HepG2 (cell line): ENCODE measurements at regions not wholly inside any gene's neighbourhood (a gene's known extent, or its start where the extent isn't known, plus 50 kb on each side); places are given as distances from the start of the nearest gene placed in this dataset.

Experiments used
- ADNP ChIP-seq: sonication (generic); formaldehyde crosslinking; IDR thresholded peaks from 2 replicates; pipeline ENCODE4 v1.4.0; 2020; ENCODE audit warnings: missing genetic modification reagents
- CTCF ChIP-seq: sonication (generic); formaldehyde crosslinking; IDR thresholded peaks from 2 replicates; pipeline ENCODE4 v1.5.0; 2020; ENCODE audit warnings: mild to moderate bottlenecking, missing genetic modification reagents, moderate library complexity
- FOXA1 ChIP-seq, 2 experiments: fragments of 450-650 bp in 1 of 2; sonication (generic) in 1 of 2; formaldehyde crosslinking in 1 of 2; IDR thresholded peaks; 2 replicates each; pipeline versions ENCODE4 v1.4.0 to v1.6.1; 2016 to 2020; ENCODE audit warnings: missing genetic modification reagents in 1 of 2
- FOXO1 ChIP-seq: sonication (generic); formaldehyde crosslinking; IDR thresholded peaks from 2 replicates; pipeline ENCODE4 v1.4.0; 2020; ENCODE audit warnings: missing genetic modification reagents
- HNF1A ChIP-seq, 2 experiments: sonication (generic) in 1 of 2; formaldehyde crosslinking in 1 of 2; IDR thresholded peaks; 2 replicates each; pipeline versions ENCODE4 v1.4.0 to v1.6.1; 2016 to 2020; ENCODE audit warnings: borderline replicate concordance in 1 of 2, low read depth in 1 of 2, mild to moderate bottlenecking in 1 of 2, missing genetic modification reagents in 1 of 2
- JDP2 ChIP-seq: sonication (generic); formaldehyde crosslinking; IDR thresholded peaks from 2 replicates; pipeline ENCODE4 v1.8.1; 2022; ENCODE audit warnings: missing genetic modification reagents, borderline replicate concordance
- MIER3 ChIP-seq: IDR thresholded peaks from 2 replicates; pipeline ENCODE4 v1.6.1; 2016; ENCODE audit warnings: missing compliant biosample characterization, borderline replicate concordance
- MTF2 ChIP-seq: sonication (generic); formaldehyde crosslinking; IDR thresholded peaks from 2 replicates; pipeline ENCODE4 v1.5.0; 2020; ENCODE audit warnings: missing genetic modification reagents, borderline replicate concordance
- RFXANK ChIP-seq: IDR thresholded peaks from 2 replicates; pipeline ENCODE4 v1.6.1; 2016
- SALL1 ChIP-seq: sonication (generic); formaldehyde crosslinking; IDR thresholded peaks from 2 replicates; pipeline ENCODE4 v1.8.0; 2022; ENCODE audit warnings: mild to moderate bottlenecking, missing genetic modification reagents
- TEAD3 ChIP-seq: optimal IDR thresholded peaks from 2 replicates; pipeline ENCODE3; 2016; ENCODE audit warnings: borderline replicate concordance
- TEF ChIP-seq: sonication (generic); formaldehyde crosslinking; IDR thresholded peaks from 2 replicates; pipeline ENCODE4 v1.5.0; 2020; ENCODE audit warnings: missing genetic modification reagents
- TGIF2 ChIP-seq: IDR thresholded peaks from 2 replicates; pipeline ENCODE4 v1.6.1; 2016; ENCODE audit warnings: control low read depth, missing compliant biosample characterization
- U2AF1 ChIP-seq: fragments of 200-400 bp; formaldehyde crosslinking; optimal IDR thresholded peaks from 2 replicates; pipeline ENCODE3; 2017; ENCODE audit warnings: mild to moderate bottlenecking, low read depth, low read length
- ZBTB42 ChIP-seq: sonication (generic); formaldehyde crosslinking; IDR thresholded peaks from 2 replicates; pipeline ENCODE4 v1.5.0; 2020; ENCODE audit warnings: mild to moderate bottlenecking, missing genetic modification reagents
- ZBTB8A ChIP-seq: sonication (generic); formaldehyde crosslinking; IDR thresholded peaks from 2 replicates; pipeline ENCODE4 v1.4.0; 2020; ENCODE audit warnings: mild to moderate bottlenecking, low read depth, missing genetic modification reagents, borderline replicate concordance
- ZFYVE20 ChIP-seq: sonication (generic); formaldehyde crosslinking; IDR thresholded peaks from 2 replicates; pipeline ENCODE4 v1.8.0; 2023; ENCODE audit warnings: low read depth, mild to moderate bottlenecking, moderate library complexity, missing genetic modification reagents, borderline replicate concordance
- ZMYM4 ChIP-seq: sonication (generic); formaldehyde crosslinking; IDR thresholded peaks from 2 replicates; pipeline ENCODE4 v1.8.1; 2023; ENCODE audit warnings: mild to moderate bottlenecking, missing genetic modification reagents
- ZNF281 ChIP-seq: sonication (generic); formaldehyde crosslinking; IDR thresholded peaks from 2 replicates; pipeline ENCODE4 v1.4.0; 2020; ENCODE audit warnings: missing genetic modification reagents, borderline replicate concordance
- ZNF546 ChIP-seq: sonication (generic); formaldehyde crosslinking; conservative IDR thresholded peaks from 2 replicates; pipeline ENCODE4 v1.8.1; 2023; ENCODE audit warnings: mild to moderate bottlenecking, missing genetic modification reagents
- ZNF614 ChIP-seq: IDR thresholded peaks from 2 replicates; pipeline ENCODE4 v1.6.1; 2018; ENCODE audit warnings: missing biosample characterization, missing genetic modification reagents, inconsistent platforms, borderline replicate concordance
- ZNF674 ChIP-seq: sonication (generic); formaldehyde crosslinking; IDR thresholded peaks from 2 replicates; pipeline ENCODE4 v1.5.0; 2020; ENCODE audit warnings: low read depth, mild to moderate bottlenecking, missing genetic modification reagents

GRCh38 chr13:107192289-107192688, 624.4 kb upstream of the ARGLU1 start (continued):
- TF ChIP-seq TGIF2, result no peak
- no peak for TF ChIP-seq ZBTB8A
- no peak for TF ChIP-seq ZNF546 (CRISPR knock-in tag)
- no peak for TF ChIP-seq ZBTB42 (CRISPR knock-in tag)
- TF ChIP-seq TEAD3, result peak; percentile 83
- TF ChIP-seq FOXO1 (CRISPR knock-in tag), result peak; percentile 66; the same call in 1 of the 2 replicates
- TF ChIP-seq SALL1 (CRISPR knock-in tag), result peak; percentile 78
- TF ChIP-seq U2AF1, result no peak
- no peak for TF ChIP-seq ADNP (CRISPR knock-in tag)
- TF ChIP-seq ZNF614 (CRISPR knock-in tag), result 0 out of 2 replicates have a peak, but pooled peaks have one; percentile 30
- no peak for TF ChIP-seq CTCF (CRISPR knock-in tag)
- no peak for TF ChIP-seq MIER3 (CRISPR knock-in tag)
- TF ChIP-seq TEF (CRISPR knock-in tag), result no peak
- TF ChIP-seq FOXA1 (IDR thresholded peaks at IDR 0.05), result peak; percentile 61; the same call in 1 of the 2 replicates
- TF ChIP-seq FOXA1 (CRISPR knock-in tag; IDR thresholded peaks at IDR 0.05), result peak; percentile 90
- TF ChIP-seq HNF1A (IDR thresholded peaks at IDR 0.05; ENCODE audit: low read depth), result peak; percentile 80
- peak; percentile 50; the same call in 1 of the 2 replicates for TF ChIP-seq HNF1A (CRISPR knock-in tag; IDR thresholded peaks at IDR 0.05; ENCODE audit: borderline replicate concordance)
- TF ChIP-seq ZNF674 (CRISPR knock-in tag), result no peak
- no peak for TF ChIP-seq RFXANK
- no peak for TF ChIP-seq MTF2 (CRISPR knock-in tag)
- 0 out of 2 replicates have a peak, but pooled peaks have one; percentile 17 for TF ChIP-seq ZMYM4 (CRISPR knock-in tag)
- TF ChIP-seq ZNF281, result no peak
- TF ChIP-seq JDP2, result no peak
- no peak for TF ChIP-seq ZFYVE20
